Right cardiac atrium (tissue), 5 donors: ENCODE measurements at regions not wholly inside any gene's neighbourhood (a gene's known extent, or its start where the extent isn't known, plus 50 kb on each side); places are given as distances from the start of the nearest gene placed in this dataset.
"Not testable (repeated sequence)": the region's sequence is repeated elsewhere in the genome, so short reads cannot be mapped to it uniquely, and the experiment has no call there.

Experiments used
- ATAC-seq, 2 donors: fragments of 200-7000 bp; cut with Tn5 transposase; one replicate each; pipeline versions ENCODE4 v1.8.0 to v1.9.1; 2020; ENCODE audit warnings: moderate library complexity in 2 of 2, mild to moderate bottlenecking in 1 of 2
- DNase-seq, 3 donors: peaks; one replicate each; pipeline ENCODE4 v3.0.0-alpha.2; 2020
- H3K27ac ChIP-seq: one replicate; pipeline ENCODE4 v1.5.1; 2013; ENCODE audit warnings: mild to moderate bottlenecking, low read length, control low read depth, moderate library complexity
- H3K27me3 ChIP-seq: one replicate; pipeline ENCODE4 v1.6.1; 2013; ENCODE audit not compliant: control insufficient read depth, insufficient read depth
- H3K4me1 ChIP-seq: one replicate; pipeline ENCODE4 v1.6.1; 2013; ENCODE audit warnings: low read length; ENCODE audit not compliant: control insufficient read depth, insufficient read depth
- H3K4me3 ChIP-seq: one replicate; pipeline ENCODE4 v1.5.1; 2013; ENCODE audit warnings: low read length, control low read depth
- H3K9me3 ChIP-seq: one replicate; pipeline ENCODE4 v1.6.1; 2013; ENCODE audit warnings: low read length; ENCODE audit not compliant: control insufficient read depth
- WGBS: extraction: QIAGEN DNeasy Blood & Tissue Kit; methylation state at CpG from one replicate; pipeline ENCODE4 v1.1.7; 2013; 5-methylcytosine and 5-hydroxymethylcytosine counted together
- intact Hi-C, 4 donors: fragments of 100-400 bp; cut with DNase I; formaldehyde crosslinking; loops; one replicate each; pipeline versions ENCODE4 v1.11.0 to v1.14.0; 2022 to 2023
- donor health status: healthy with polysubstance abuse.
- donor health status: DM: no; HTN: yes; CAD: no.
- donor health status: DM: no; HTN: no; CAD: no.
- donor health status: DM: no; HTN: yes; CAD: no; lungs with severe emphysema.
- donor health status: DM: yes; HTN: yes; CAD: no.

- intact Hi-C loops, result no loop called here
- Histone ChIP-seq H3K27me3 (no peaks in the 10 kb centered on the region), H3K4me3 (no peak overlapping the region), H3K27ac (no peak overlapping the region), H3K4me1 (no peaks in the 10 kb centered on the region), H3K9me3 (no peaks in the 10 kb centered on the region)
- DNase-seq, result no peak
- no peak for ATAC-seq
- whole genome bisulfite sequencing, result 75% methylated on average over 1 of the region's 1 CpG
Observed at GRCh38 chr5:166637295-166637694, 1654.2 kb upstream of the WWC1 start.

GRCh38 chr5:166639151-166639550 lies 1652.3 kb upstream of the WWC1 start:
- H3K9me3 ChIP-seq, result no peaks in the 10 kb centered on the region
- H3K27me3 ChIP-seq, result no peaks in the 10 kb centered on the region
- DNase-seq (no peak), ATAC-seq (no peak)
- no peak overlapping the region for H3K4me3 ChIP-seq
- no peaks in the 10 kb centered on the region for H3K4me1 ChIP-seq
- no peak overlapping the region for H3K27ac ChIP-seq
- WGBS, result 91% methylated on average over 2 of the region's 2 CpGs
- intact Hi-C loops, result no loop called here

DNA sequence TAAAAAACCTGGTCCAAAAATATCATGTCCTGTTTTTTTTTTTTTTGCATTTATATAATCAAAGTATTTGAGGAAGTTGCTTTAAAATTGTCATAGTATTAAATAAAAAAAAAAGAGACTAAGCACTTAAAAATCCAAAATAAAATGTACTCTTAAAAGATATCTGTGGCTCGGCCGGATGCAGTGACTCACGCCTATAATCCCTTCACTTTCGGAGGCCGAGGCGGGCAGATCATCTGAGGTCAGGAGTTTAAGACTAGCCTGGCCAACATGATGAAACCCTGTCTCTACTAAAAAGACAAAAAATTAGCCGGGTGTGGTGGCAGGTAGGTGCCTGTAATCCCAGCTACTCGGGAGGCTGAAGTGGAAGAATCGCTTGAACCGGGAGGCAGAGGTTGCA lies 1651.3 kb upstream of the WWC1 start:
- H3K4me1 ChIP-seq, H3K9me3 ChIP-seq, H3K27ac ChIP-seq, ATAC-seq, H3K27me3 ChIP-seq, H3K4me3 ChIP-seq, intact Hi-C loops, DNase-seq: not testable (repeated sequence)
- WGBS, result 59% methylated on average over 10 of the region's 10 CpGs

- intact Hi-C loops, result no loop called here
- Histone ChIP-seq H3K4me1 (no peaks in the 10 kb centered on the region), H3K27me3 (no peaks in the 10 kb centered on the region), H3K27ac (no peak overlapping the region), H3K4me3 (no peak overlapping the region), H3K9me3 (no peaks in the 10 kb centered on the region)
- DNase-seq (no peak), ATAC-seq (no peak)
- WGBS, result 64% methylated on average over 1 of the region's 1 CpG
Observed at GRCh38 chr5:166648736-166649135, 1642.7 kb upstream of the WWC1 start.

DNA sequence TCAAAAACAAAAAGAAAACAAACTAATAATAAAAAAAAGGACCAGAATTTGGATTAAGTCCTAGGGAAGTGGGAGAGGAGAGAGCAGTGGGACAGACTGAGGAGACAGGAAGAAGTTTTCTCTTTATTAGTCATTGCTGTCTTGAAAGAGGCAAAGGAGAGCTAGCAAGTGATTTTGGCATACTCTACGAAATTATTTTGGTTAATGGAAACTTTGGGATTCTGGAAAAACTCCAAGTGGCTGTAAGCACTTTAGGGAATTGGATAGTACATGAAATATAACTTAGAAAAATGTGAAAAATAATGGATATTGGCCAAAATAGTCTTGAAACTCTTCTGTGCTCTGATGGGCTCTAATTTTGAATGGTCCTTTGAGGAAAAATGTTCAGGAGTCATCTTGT lies 1641.8 kb upstream of the WWC1 start:
- 25% methylated on average over 1 of the region's 1 CpG for WGBS
- H3K4me3 ChIP-seq, result no peak overlapping the region
- no peaks in the 10 kb centered on the region for H3K27me3 ChIP-seq
- DNase-seq, result no peak
- intact Hi-C loops, result no loop called here
- ATAC-seq, result no peak
- H3K27ac ChIP-seq, result no peak overlapping the region
- no peaks in the 10 kb centered on the region for H3K4me1 ChIP-seq
- H3K9me3 ChIP-seq, result no peaks in the 10 kb centered on the region

- no peak overlapping the region for H3K4me3 ChIP-seq
- intact Hi-C loops, result no loop called here
- no peak overlapping the region for H3K27ac ChIP-seq
- no peak for ATAC-seq
- no peaks in the 10 kb centered on the region for H3K4me1 ChIP-seq
- WGBS, result 72% methylated on average over 1 of the region's 1 CpG
- H3K27me3 ChIP-seq, result no peaks in the 10 kb centered on the region
- DNase-seq, result no peak
- H3K9me3 ChIP-seq, result no peaks in the 10 kb centered on the region
Observed at GRCh38 chr5:166651234-166651633, 1640.2 kb upstream of the WWC1 start.

- ATAC-seq (no peak), DNase-seq (no peak)
- intact Hi-C loops, result no loop called here
- Histone ChIP-seq H3K27me3 (no peaks in the 10 kb centered on the region), H3K9me3 (no peaks in the 10 kb centered on the region), H3K27ac (no peak overlapping the region), H3K4me3 (no peak overlapping the region), H3K4me1 (no peaks in the 10 kb centered on the region)
- 31% methylated on average over 1 of the region's 1 CpG for WGBS
Observed at GRCh38 chr5:166671811-166672210, 1619.6 kb upstream of the WWC1 start.

- intact Hi-C loops, result no loop called here
- Histone ChIP-seq H3K4me1 (no peaks in the 10 kb centered on the region), H3K27ac (no peak overlapping the region), H3K9me3 (no peaks in the 10 kb centered on the region), H3K4me3 (no peak overlapping the region), H3K27me3 (no peaks in the 10 kb centered on the region)
- 79% methylated on average over 1 of the region's 1 CpG for WGBS
- no peak for ATAC-seq
- no peak for DNase-seq
Observed at GRCh38 chr5:166672431-166672830, 1619.0 kb upstream of the WWC1 start.

- intact Hi-C loops, result no loop called here
- Histone ChIP-seq H3K4me3 (no peak overlapping the region), H3K27ac (no peak overlapping the region), H3K4me1 (no peaks in the 10 kb centered on the region), H3K9me3 (no peaks in the 10 kb centered on the region), H3K27me3 (no peaks in the 10 kb centered on the region)
- DNase-seq (no peak), ATAC-seq (no peak)
- WGBS, result 39% methylated on average over 2 of the region's 2 CpGs
Observed at GRCh38 chr5:166677891-166678290, 1613.6 kb upstream of the WWC1 start.

GRCh38 chr5:166679331-166679730 lies 1612.1 kb upstream of the WWC1 start:
- Histone ChIP-seq H3K27me3 (no peaks in the 10 kb centered on the region), H3K27ac (no peak overlapping the region), H3K4me1 (no peaks in the 10 kb centered on the region), H3K4me3 (no peak overlapping the region), H3K9me3 (no peaks in the 10 kb centered on the region)
- intact Hi-C loops, result no loop called here
- 77% methylated on average over 5 of the region's 5 CpGs for WGBS
- ATAC-seq (no peak), DNase-seq (no peak)

GRCh38 chr5:166695326-166695725 lies 1596.1 kb upstream of the WWC1 start:
- Histone ChIP-seq H3K27ac (no peak overlapping the region), H3K4me1 (no peaks in the 10 kb centered on the region), H3K9me3 (no peaks in the 10 kb centered on the region), H3K4me3 (no peak overlapping the region), H3K27me3 (no peaks in the 10 kb centered on the region)
- DNase-seq (no peak), ATAC-seq (no peak)
- intact Hi-C loops, result no loop called here
- WGBS, result 44% methylated on average over 4 of the region's 4 CpGs

DNA sequence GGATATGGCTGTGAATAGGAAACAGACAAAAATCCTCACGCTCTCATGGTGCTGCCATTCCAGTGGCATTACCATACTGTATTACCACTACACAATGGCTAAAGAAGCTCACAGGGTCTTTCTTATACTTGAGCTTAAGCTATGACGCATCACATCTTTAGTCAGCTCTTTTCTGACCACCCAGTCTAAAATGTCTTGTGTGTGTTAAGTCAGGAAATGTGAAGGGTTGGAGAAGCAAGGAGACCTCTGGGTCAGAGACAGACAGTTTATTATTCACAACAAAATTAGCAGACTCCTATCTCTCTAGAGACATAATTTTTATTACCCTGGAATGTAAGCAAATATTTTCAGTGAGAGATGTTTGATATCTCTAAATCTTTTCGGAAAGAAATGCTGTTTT lies 1583.2 kb upstream of the WWC1 start:
- DNase-seq, result no peak
- no peaks in the 10 kb centered on the region for H3K27me3 ChIP-seq
- no peak overlapping the region for H3K4me3 ChIP-seq
- WGBS, result 79% methylated on average over 3 of the region's 3 CpGs
- no peaks in the 10 kb centered on the region for H3K4me1 ChIP-seq
- H3K27ac ChIP-seq, result no peak overlapping the region
- ATAC-seq, result no peak
- intact Hi-C loops, result no loop called here
- no peaks in the 10 kb centered on the region for H3K9me3 ChIP-seq
